RWPE2 (cell line): ENCODE measurements at regions not wholly inside any gene's neighbourhood (a gene's known extent, or its start where the extent isn't known, plus 50 kb on each side); places are given as distances from the start of the nearest gene placed in this dataset.

Source experiments
- ATAC-seq: fragments of 200-7000 bp; cut with Tn5 transposase; 3 replicates; pipeline ENCODE4 v1.9.1; 2021; ENCODE audit warnings: low read depth
- DNase-seq: peaks from one replicate; pipeline ENCODE4 v3.0.0-alpha.2; 2020; ENCODE audit warnings: low spot score
- H3K27ac ChIP-seq: fragments of 450-650 bp; 2 replicates; pipeline ENCODE4 v1.5.1; 2017; ENCODE audit warnings: mild to moderate bottlenecking; ENCODE audit not compliant: poor library complexity, severe bottlenecking
- H3K27me3 ChIP-seq: fragments of 250-450 bp; sonication (Bioruptor Pico); 2 replicates; pipeline ENCODE4 v1.5.1; 2021; ENCODE audit warnings: mild to moderate bottlenecking, moderate library complexity; ENCODE audit not compliant: insufficient read depth, poor library complexity, severe bottlenecking
- H3K36me3 ChIP-seq: fragments of 250-450 bp; sonication (Bioruptor Pico); 2 replicates; pipeline ENCODE4 v1.5.1; 2020; ENCODE audit warnings: low read depth, mild to moderate bottlenecking, moderate library complexity
- H3K4me1 ChIP-seq: fragments of 250-450 bp; sonication (Bioruptor Pico); 2 replicates; pipeline ENCODE4 v1.5.1; 2021; ENCODE audit warnings: mild to moderate bottlenecking, moderate library complexity; ENCODE audit not compliant: insufficient read depth, poor library complexity, severe bottlenecking
- H3K4me3 ChIP-seq: fragments of 250-450 bp; sonication (Bioruptor Pico); 2 replicates; pipeline ENCODE4 v1.5.1; 2021; ENCODE audit warnings: mild to moderate bottlenecking, moderate library complexity; ENCODE audit not compliant: severe bottlenecking
- H3K9me3 ChIP-seq: fragments of 250-450 bp; sonication (Bioruptor Pico); 2 replicates; pipeline ENCODE4 v1.5.1; 2021; ENCODE audit warnings: mild to moderate bottlenecking, moderate library complexity; ENCODE audit not compliant: severe bottlenecking
- CTCF ChIP-seq: fragments of 450-650 bp; IDR thresholded peaks from one replicate; pipeline ENCODE4 v1.5.1; 2017; ENCODE audit warnings: mild to moderate bottlenecking, moderate library complexity; ENCODE audit not compliant: poor library complexity, severe bottlenecking

- no peaks in the 10 kb centered on the region for H3K4me1 ChIP-seq
- DNase-seq (no peak), ATAC-seq (no peak)
- H3K27me3 ChIP-seq: no peaks in the 10 kb centered on the region
- no peak overlapping the region for H3K27ac ChIP-seq
- no peak overlapping the region for H3K4me3 ChIP-seq
- H3K9me3 ChIP-seq: no peaks in the 10 kb centered on the region
- no peak for TF ChIP-seq CTCF
- H3K36me3 ChIP-seq: no peaks in the 10 kb centered on the region
Measured at GRCh38 chr3:151644020-151644620, 89.6 kb upstream of the AADACL2 start.

GRCh38 chr3:151639418-151639740 is 94.3 kb upstream of the AADACL2 start:
- no peak for ATAC-seq

GRCh38 chr3:151638555-151639417 is 94.9 kb upstream of the AADACL2 start:
- DNase-seq (no peak), ATAC-seq (no peak)
- Histone ChIP-seq H3K36me3 (no peaks in the 10 kb centered on the region), H3K27me3 (no peaks in the 10 kb centered on the region), H3K27ac (no peak overlapping the region), H3K9me3 (no peaks in the 10 kb centered on the region), H3K4me1 (no peaks in the 10 kb centered on the region), H3K4me3 (no peak overlapping the region)
- TF ChIP-seq CTCF: no peak

More at GRCh38 chr3:151639418-151639740, 94.3 kb upstream of the AADACL2 start:
- H3K27me3 ChIP-seq: no peaks in the 10 kb centered on the region
- no peak for DNase-seq
- no peaks in the 10 kb centered on the region for H3K36me3 ChIP-seq
- H3K4me1 ChIP-seq: no peaks in the 10 kb centered on the region
- H3K9me3 ChIP-seq: no peaks in the 10 kb centered on the region
- no peak overlapping the region for H3K4me3 ChIP-seq
- no peak for TF ChIP-seq CTCF
- no peak overlapping the region for H3K27ac ChIP-seq

- no peaks in the 10 kb centered on the region for H3K27me3 ChIP-seq
- H3K36me3 ChIP-seq: no peaks in the 10 kb centered on the region
- H3K9me3 ChIP-seq: no peaks in the 10 kb centered on the region
- H3K27ac ChIP-seq: no peak overlapping the region
- ATAC-seq (no peak), DNase-seq (no peak)
- H3K4me1 ChIP-seq: no peaks in the 10 kb centered on the region
- no peak overlapping the region for H3K4me3 ChIP-seq
- no peak for TF ChIP-seq CTCF
Measured at GRCh38 chr3:151635905-151636304, 97.8 kb upstream of the AADACL2 start.

GRCh38 chr3:151631946-151632345 is 101.8 kb upstream of the AADACL2 start:
- no peaks in the 10 kb centered on the region for H3K9me3 ChIP-seq
- DNase-seq (no peak), ATAC-seq (no peak)
- H3K4me3 ChIP-seq: no peak overlapping the region
- no peak for TF ChIP-seq CTCF
- H3K27ac ChIP-seq: no peak overlapping the region
- H3K27me3 ChIP-seq: no peaks in the 10 kb centered on the region
- H3K36me3 ChIP-seq: no peaks in the 10 kb centered on the region
- H3K4me1 ChIP-seq: no peaks in the 10 kb centered on the region
